ENCODE measurements at regions not wholly inside any gene's neighbourhood (a gene's known extent, or its start where the extent isn't known, plus 50 kb on each side); places are given as distances from the start of the nearest gene placed in this dataset.
"Not testable (repeated sequence)": the region's sequence is repeated elsewhere in the genome, so short reads cannot be mapped to it uniquely, and the experiment has no call there.

DNA sequence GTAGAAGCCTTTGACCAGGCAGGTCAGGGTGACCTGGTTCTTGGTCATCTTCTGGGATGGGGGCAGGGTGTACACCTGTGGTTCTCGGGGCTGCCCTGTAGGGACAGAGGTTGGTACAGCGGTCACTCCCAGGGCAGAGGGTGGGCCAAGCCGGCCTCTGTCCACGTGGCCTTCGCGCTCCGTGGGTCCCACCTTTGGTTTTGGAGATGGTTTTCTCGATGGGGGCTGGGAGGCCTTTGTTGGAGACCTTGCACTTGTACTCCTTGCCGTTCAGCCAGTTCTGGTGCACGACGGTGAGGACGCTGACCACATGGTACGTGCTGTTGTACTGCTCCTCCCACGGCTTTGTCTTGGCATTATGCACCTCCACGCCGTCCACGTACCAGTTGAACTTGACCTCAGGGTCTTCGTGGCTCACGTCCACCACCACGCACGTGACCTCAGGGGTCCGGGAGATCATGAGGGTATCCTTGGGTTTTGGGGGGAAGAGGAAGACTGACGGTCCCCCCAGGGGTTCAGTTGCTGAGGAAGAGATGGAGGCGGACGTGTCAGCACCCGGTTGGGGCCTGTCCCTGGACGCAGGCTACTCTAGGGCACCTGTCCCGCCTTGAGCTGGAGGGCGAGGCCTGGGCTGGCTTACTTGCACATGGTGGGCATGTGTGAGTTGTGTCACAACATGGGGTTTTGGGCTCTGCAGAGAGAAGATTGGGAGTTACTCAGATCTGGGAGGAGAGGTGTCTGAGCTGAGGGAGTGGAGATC is 142.3 kb downstream of the TMEM121 start:
- TF ChIP-seq, protein P1, sequence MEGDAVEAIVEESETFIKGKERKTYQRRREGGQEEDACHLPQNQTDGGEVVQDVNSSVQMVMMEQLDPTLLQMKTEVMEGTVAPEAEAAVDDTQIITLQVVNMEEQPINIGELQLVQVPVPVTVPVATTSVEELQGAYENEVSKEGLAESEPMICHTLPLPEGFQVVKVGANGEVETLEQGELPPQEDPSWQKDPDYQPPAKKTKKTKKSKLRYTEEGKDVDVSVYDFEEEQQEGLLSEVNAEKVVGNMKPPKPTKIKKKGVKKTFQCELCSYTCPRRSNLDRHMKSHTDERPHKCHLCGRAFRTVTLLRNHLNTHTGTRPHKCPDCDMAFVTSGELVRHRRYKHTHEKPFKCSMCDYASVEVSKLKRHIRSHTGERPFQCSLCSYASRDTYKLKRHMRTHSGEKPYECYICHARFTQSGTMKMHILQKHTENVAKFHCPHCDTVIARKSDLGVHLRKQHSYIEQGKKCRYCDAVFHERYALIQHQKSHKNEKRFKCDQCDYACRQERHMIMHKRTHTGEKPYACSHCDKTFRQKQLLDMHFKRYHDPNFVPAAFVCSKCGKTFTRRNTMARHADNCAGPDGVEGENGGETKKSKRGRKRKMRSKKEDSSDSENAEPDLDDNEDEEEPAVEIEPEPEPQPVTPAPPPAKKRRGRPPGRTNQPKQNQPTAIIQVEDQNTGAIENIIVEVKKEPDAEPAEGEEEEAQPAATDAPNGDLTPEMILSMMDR (IDR thresholded peaks at IDR 0.05): not testable (repeated sequence)
- not testable (repeated sequence) for TF ChIP-seq EZH2 (IDR thresholded peaks at IDR 0.05; ENCODE audit: borderline replicate concordance, insufficient read depth, low read depth, low read length, poor library complexity, severe bottlenecking)
